HG03521 (cell line): ENCODE measurements at regions not wholly inside any gene's neighbourhood (a gene's known extent, or its start where the extent isn't known, plus 50 kb on each side); places are given as distances from the start of the nearest gene placed in this dataset.

Source experiments
- ATAC-seq: cut with Tn5 transposase; IDR thresholded peaks from one replicate; pipeline ENCODE4 v1.9.1; 2021; ENCODE audit warnings: mild to moderate bottlenecking, moderate library complexity; ENCODE audit not compliant: unreplicated experiment

DNA sequence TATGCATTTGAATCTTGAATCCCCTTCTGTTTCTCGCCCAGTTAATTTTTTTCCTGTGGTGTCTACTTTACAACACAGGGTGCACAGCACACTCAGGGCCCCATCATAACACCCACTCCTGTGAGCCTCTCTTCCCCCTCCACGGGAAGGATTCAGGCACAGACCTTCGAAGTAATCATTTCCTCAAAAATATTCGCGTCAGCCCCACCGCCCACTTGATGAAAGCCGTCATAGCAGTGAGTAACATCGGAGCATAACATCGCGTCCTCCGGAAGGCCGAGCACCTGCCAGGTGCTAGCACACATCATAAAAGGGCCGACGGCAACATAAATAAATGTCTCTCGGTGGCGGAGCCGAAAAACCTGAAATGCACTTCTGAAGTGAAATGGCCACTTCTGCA is 201.7 kb upstream of the ADARB2 start:
- no peak for ATAC-seq

DNA sequence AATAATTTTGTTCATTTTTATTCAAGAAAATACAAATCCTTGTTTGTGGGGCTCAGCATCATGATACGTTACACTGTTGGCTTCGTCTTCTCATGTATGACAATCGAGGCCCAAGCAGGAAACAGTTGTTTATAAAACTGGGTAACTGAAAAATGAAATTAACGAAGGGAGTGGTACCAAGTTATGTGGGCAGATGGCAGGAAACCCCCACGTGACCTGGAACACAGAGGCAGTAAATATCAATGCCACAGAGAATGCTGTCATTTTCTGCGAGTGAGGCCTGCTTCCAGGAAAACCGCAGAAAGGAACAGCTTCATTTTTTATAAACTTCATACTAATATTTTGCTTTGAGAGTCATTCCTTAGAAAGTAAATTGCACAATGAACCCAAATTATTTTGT is 201.0 kb upstream of the ADARB2 start:
- no peak for ATAC-seq

DNA sequence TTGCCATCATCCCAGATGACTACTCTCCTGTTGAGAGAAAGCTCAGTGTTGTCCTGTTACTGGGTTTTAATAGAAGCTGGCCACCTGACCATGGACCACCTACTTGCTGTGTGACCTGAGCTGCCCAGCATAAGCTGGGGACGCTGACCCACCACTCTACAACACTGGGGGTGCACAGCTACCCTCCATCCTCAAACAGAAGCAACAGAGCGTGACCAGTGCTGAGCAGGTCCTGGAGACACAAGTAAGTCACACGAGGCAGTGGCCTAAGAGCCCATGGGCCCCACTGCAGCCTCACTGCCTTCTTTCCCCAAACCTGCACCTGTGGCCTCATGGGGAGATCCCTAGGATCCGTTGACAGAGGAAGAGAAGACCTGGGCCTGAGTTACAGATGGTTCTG is 198.6 kb upstream of the ADARB2 start:
- ATAC-seq, result no peak

DNA sequence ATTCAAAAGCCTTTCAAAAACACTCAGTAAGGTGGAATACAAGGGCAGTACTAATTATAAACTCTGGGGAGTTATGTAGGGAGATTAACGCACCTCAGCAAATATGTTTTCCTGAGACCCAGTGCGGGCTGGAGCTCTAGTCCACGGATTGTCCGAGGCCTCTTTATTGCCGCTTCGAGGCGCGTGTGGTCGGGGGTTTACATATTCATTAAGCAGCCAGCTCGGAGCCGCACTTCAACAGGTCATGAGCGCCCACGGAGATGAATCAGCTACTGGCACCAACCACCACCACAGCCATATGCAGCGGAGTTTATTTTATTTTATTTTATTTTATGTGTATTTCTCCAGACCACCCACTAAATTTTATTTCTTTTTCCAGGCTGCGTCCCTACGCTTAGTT is 195.9 kb upstream of the ADARB2 start:
- ATAC-seq, result no peak

DNA sequence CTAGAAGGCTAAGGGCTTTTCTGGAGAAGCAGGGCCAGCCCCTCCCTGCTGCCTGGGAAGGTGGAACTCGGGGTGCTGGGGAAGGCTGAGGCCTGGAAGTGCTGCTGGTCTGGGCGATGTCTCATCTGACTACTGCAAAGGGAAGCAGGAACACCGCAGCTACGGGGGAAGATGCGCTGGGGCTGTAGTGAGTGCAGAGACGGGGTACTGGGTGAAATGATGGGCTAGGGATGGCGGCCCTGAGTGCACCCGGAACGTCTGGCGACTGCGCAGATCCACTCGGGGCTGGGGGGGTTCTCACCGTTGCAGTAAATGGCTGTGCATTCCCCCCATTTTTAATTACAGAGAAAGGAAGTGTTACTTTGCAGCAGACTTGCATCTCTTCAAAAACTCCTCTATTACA is 195.4 kb upstream of the ADARB2 start:
- no peak for ATAC-seq

DNA sequence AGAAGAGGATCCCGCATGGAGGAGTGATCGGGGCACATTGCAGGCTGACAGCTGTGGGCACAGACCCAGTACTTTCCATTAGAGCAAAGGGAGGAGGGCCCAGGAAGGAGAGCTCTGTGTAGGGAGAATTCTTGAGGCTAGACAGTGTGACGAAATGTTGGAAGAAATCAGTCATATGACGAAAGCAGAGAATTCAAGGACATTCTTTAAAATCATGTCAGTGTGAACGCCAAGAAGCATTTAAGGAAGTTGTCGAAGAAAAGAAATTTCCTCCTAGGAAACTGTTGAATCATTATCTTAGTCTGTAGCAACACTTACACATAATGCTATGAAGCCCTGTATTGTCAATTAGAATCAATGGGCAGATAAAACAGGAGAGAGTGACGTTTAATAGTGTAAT is 191.3 kb upstream of the ADARB2 start:
- ATAC-seq, result no peak

DNA sequence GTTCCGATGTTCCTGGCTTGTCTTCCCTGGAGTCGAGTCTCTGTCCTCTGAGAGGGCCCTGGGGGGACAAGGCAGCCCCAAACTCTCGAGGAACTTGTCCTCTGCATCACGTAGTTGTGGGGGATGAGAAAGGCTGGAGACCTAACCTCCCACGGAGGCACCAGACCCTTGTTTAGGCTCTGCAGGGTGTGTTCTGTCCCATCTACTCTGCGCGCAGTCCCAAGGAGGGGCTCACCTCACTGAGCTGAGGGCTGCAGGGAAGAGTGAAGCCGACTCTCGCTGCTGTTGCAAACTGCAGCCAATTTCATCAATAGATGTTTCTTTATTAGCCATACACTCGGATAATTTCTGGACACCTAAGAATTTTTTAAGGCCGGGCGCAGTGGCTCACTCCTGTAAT is 186.7 kb upstream of the ADARB2 start:
- no peak for ATAC-seq

DNA sequence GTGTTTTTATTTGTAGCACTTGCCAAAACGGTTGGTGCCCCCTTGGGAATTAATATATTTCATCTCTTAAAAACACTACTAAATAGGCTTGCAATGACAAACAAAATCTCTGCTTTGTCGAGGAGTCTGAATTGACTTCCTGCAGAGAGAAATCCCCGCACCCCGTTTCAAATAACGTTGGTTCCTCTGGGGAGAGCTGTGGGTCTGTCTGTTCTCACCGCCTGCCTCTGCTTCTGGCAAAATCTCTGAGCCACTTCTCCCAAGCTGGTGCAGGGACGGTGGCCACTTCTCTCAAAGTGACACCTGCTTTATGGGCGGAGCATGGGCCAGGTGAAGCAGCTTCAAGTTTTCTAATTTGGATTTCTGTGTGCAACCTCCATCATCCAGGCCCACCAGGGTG is 186.3 kb upstream of the ADARB2 start:
- ATAC-seq, result no peak

DNA sequence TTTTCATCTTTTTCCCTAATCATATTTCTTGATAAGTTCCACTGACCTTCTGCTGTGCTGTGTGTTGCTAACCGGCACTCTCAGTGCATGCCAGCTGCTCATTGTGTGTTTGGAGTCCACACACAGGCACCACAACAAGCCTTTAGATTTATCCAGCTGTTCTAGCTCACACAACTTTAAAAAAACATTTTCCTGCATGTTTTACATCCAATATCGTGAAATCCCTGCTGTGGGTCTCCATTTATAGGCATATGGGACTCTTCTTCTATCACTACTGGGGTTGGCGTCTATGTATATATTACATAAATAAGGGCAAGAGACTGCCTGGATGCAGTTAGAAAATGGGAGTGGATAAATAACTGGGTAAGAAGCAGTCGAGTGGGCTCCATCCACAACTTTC is 183.6 kb upstream of the ADARB2 start:
- no peak for ATAC-seq

DNA sequence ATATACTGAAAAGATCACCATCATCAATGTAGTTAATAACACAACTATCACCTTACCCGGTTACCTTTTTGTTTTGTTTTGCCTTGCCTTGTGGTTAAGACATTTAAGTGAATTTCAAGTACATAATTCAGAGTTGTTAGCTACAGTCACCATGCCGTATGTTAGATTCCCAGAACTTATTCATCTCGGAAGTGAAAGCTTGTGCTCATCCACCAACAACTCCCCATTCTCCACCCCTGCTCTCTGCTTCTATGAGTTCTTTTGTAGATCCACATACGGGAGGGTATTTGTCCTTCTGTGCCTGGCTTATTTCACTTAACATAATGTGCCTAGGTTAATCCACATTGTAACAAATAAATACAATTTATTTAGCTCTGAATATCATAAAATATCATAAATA is 182.8 kb upstream of the ADARB2 start:
- no peak for ATAC-seq

DNA sequence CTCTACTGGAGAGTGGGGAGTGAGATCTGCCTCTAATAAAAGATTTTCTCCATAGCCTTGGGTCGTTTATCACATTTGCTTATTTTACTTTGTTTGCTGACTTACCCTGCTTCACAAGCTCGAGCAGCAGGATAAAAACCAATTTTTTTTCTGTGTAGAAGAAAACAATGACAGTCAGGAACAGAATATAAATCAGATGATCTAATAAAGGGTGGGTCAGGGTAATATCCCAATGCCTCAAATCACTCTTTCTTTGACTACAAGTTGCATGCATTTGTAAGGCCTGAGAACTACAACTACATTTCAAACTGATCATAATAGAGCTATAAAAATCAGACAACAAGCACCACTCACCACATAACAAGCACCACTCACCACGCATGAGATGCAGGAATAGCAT is 174.4 kb upstream of the ADARB2 start:
- no peak for ATAC-seq

DNA sequence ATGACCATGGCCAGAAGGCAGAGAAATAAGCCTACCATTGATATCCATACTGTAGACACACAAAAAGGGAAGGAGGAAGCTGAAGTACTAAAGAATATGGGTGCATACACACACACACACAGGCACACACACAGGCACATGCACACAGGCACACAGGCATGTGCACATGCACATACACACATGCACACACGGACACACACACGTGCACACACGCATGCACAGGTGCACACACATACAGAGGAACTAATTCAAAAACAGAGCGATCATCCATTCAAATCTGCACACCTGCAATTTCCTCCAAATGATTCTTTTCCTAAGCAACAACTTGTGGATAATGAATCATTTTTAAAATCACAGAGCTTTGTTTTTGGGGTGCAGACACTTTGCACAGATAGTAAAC is 166.7 kb upstream of the ADARB2 start:
- no peak for ATAC-seq

DNA sequence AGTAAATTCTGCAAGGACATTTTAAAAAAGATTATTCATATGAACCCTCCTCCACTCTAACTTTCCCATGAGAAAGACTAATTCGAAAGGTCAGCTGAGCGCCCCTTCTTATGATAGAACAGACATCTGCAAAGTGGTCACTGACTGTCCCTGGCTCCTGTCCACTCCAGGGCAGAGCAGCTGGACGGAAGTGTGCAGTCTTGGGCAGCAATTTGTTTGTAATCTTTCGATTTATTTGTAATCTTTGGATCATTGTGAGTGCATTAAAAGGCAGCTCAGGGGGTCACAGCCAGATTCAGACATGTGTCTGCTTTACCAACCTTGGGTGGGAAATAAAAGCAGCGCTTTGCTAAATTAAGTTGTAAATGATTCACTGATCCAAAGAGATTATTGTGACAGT is 158.8 kb upstream of the ADARB2 start:
- no peak for ATAC-seq

DNA sequence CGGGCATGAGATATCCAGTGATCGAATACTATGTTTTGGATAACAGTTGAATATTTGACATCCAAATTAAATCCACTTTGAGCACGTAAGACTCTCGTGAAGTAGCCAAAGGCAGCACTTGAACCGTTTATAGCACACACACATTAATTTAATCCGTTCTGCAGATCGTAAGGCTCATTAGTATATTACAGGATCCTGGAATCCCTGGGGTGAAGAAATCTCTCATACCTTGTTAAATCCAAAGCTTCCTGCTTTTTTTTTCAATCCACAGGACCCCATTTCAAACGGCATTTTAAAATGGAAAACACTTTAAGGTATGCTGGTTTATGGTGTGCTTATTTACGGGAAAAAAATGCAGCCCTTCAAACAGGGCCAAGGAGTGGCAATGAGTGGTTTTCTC is 158.4 kb upstream of the ADARB2 start:
- no peak for ATAC-seq

DNA sequence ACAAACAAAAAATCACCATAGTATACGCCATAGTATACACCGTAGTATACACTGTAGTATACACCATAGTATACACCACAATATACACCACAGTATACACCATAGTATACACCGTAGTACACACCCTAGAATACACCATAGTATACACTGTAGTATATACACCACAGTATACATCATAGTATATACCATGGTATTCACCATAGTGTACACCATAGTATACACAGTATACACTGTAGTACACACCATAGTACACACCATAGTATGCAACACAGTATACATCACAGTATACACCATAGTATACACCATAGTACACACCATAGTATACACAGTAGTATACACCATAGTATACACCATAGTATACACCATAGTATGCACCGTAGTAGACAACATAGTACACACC is 157.6 kb upstream of the ADARB2 start:
- ATAC-seq, result no peak

DNA sequence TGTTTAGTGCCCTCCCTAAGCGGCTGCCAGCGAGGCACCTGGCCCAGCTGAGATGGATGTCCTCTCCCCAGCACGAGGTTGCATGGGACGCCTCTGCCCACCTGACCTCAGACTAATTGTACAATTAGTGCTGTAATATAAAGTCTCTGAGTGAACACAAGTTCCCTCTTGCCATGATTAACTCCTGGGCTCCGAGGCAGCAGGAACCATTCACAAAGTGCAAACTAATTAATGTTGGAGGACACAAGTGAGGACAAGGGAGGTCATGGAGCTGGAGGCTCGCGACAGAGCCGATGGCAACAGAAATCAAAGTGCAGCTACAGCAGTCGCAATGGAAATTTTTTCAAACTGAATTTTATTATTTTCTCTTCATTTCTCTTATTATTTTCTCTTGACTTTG is 156.6 kb upstream of the ADARB2 start:
- ATAC-seq, result no peak

DNA sequence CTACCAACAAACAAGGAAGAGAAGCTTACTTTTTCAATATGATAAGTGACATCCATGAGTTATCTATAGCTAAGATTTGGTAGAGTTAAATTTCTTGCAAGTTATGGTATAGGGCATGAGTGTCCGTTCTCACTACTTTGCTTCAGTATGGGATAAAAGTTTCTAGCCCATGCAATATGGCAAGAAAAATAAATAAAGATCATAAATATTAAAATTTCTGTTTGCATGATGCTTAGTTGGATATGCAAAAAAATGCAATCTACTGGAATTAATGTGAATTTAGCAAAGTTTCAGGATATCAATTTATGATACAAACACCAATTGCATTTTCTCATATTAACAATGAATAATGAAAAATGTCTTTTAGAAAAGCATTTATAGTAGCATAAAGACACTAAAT is 148.7 kb upstream of the ADARB2 start:
- no peak for ATAC-seq

DNA sequence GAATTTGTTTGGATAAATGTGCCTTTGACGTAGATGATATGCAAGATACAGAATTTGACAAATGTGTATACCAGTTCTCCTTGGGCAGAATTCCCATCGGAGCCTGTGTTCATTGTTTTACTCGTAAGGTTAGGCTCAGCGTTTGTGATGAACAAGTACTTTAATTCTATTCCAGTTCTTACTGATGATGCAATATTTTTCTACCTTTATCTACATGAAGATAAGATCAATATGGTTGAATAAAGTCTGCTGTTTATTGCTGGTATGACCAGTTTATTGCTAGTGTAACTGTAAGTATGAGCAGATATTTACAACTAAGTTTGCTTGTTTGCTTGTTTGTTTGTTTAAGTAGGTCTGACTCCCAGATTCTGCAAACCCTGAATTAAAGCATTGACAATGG is 145.4 kb upstream of the ADARB2 start:
- no peak for ATAC-seq

DNA sequence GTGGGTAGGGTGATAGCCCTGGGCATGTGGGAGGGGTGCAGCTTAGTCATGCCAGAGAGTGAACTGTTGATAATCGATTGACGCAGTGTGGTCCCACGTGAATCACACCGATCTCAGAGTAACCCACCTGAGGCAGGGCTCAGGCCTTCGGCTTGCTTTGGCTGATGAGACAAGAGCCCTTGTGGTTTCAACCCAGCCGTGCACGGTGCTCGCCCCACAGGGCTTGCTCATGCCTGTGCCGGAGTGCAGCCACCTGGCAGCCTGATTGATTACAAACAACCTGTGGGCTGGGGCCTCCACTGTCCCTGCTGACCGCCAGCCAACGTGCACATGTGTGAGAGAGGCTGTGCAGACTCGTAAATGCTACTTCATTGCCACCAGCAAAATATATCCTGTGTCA is 144.9 kb upstream of the ADARB2 start:
- ATAC-seq, result no peak

DNA sequence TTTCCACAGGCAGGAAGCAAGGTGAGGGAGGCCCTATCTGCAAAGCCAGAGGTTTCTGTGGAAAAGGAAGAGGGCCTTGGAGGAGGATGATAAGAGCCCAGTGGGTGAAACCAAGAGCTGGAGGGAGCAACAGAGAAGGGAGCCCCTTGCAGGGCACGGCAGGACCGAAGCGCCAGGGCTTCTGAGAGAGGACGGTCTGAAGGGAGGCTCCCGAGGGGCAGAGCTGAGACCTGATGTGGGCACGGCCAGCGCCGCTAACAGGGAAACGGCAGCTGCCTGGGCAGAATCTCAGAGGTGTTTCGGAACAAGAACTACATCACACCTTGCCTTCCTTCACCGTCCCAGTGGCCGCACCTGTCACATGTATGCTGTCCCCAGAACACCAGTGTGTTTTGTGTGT is 144.3 kb upstream of the ADARB2 start:
- ATAC-seq, result no peak

DNA sequence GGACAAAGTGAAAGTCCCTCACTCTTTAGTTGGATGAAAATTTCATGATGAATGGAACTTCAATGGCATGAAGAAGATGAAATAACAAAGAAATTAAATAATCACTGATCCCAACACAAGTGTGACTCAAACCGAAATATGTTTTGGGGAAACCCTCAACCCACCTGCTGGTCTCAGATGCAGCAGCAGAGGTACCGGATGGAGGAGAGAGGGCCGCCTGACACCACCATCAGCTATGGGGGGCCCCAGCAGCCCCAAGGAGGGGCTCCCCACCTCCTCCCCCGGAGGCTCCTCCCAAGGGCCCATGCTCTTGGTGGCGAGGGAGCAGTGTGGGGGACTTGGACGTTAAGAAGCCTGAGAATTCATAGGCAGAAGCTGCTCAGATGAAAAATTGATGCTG is 137.2 kb upstream of the ADARB2 start:
- no peak for ATAC-seq

DNA sequence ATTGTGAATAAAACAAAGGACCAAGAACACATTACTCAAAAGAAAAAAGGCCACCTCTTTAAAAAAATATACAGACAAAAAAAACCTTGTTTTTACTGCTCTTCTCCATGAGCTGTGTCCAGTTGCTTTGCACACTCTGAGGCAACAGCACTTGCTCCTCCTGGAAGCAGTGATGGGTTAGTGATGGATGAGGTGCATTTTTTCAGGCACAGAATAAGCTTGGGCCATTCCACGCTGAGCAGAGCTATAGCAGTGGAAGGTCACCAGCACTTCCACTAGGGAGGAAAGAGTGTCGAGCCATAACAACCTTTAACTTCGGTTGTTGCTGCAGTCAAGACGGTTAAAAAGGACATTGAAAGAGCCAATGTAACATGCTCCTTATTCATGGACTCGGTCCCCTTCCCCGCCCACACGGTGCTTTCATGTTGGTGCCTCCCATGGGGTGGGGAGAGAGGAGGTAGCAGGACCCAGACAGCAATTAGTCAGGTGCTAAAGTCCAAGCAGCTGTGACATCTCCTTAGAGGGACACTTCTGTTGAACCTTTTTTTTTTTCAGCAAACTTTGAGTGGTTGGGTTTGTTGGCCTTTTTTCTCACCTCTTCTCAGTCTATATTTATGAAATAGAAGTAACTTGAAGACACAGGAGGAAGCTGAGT is 136.5 kb upstream of the ADARB2 start:
- ATAC-seq, result no peak

DNA sequence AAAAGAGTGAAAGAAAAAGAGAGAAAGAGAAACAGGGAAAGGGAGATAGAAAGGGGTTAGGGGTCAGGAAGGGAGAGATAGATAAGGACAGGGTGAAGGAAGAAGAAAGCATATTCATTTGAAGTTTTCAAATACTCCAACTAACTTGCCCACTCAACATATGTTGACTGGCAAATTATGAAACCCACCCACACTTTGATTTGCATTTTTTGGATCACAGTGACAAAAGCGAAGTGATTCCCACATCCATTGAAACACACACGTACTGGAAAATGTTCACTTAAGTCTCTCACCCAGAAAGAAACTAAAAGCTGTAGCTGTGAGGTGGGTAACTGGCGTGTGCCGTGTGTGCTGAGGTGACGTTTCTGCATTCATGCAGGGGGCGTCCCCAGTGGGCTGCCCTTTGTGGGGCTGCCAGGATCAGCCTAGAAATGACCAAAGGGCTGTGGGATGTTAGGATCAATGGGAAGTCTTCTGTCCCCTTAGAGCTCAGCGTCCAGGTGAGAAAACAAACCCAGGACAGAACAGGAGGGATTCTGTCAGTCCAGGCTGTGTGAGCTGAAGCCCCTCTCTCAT is 134.9 kb upstream of the ADARB2 start:
- ATAC-seq, result no peak
